ENCODE measurements at regions not wholly inside any gene's neighbourhood (a gene's known extent, or its start where the extent isn't known, plus 50 kb on each side); places are given as distances from the start of the nearest gene placed in this dataset.

DNA sequence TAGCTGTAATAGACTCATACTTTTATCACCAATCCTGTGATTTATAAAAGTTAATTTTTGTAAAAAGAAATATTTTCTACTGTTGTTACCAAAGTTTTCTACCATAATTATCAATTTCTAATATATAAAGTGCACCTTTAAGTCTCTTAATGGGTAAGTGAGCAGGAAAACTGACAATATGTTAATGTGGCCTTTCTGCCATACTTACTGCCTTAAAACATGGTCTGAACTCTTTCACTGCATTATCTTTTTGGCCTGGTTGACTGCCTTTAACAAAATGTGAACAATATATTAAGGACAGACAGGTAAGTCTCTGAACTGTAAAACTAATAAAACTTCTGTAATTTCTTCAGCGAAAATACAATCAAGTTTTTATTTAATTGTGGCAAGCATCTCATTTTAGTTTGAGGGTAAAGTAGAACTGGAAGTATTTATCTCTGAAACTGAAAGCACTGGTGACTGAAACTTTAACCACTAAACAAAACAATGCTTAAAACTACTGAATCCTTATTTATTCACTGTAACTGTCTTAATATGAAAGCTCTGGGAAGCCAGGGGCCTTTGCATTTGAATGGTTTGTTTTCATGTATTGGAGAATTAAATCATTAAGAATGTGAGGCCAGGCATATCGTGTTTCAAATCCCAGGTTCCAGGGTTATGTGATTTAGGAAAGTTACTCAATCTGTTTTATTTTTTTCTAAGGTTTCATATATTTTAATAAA, 948.8 kb upstream of the POT1 start:
- Histone ChIP-seq H3K4me1 (ENCODE audit: insufficient read depth) (no peaks in the 10 kb centered on the region), H3K27ac (no peak overlapping the region), H2AFZ (no peak overlapping the region), H3K27me3 (replicated peaks; ENCODE audit: insufficient read depth) (no peaks in the 10 kb centered on the region), H4K20me1 (ENCODE audit: insufficient read depth) (no peaks in the 10 kb centered on the region), H3K9ac (no peak overlapping the region), H3F3A (ENCODE audit: insufficient read depth) (no peaks in the 10 kb centered on the region), H3K79me2 (ENCODE audit: insufficient read depth) (no peaks in the 10 kb centered on the region), H3K9me3 (ENCODE audit: low read depth) (no peaks in the 10 kb centered on the region), H3K36me3 (ENCODE audit: low read depth) (no peaks in the 10 kb centered on the region), H3K4me2 (ENCODE audit: unreplicated experiment) (no peak overlapping the region), H3K4me3 (no peak overlapping the region), H3K9me2 (ENCODE audit: insufficient read depth) (no peaks in the 10 kb centered on the region)
- WGBS, 2 experiments (ENCODE audit: low coverage in 1 of 2, low lambda C conversion rate in 2 of 2, missing lambda C conversion rate in 2 of 2), result 14 to 17% methylated on average over 2 of the region's 2 CpGs
- no peak for DNase-seq
- TF ChIP-seq EZH2phosphoT487 (IDR thresholded peaks at IDR 0.05; ENCODE audit: insufficient read depth, low read depth), result no peak
- TF ChIP-seq EZH2 (IDR thresholded peaks at IDR 0.05; ENCODE audit: insufficient read depth, poor library complexity, severe bottlenecking), result no peak
- in situ Hi-C loops (cut with MboI), result no loop called here

DNA sequence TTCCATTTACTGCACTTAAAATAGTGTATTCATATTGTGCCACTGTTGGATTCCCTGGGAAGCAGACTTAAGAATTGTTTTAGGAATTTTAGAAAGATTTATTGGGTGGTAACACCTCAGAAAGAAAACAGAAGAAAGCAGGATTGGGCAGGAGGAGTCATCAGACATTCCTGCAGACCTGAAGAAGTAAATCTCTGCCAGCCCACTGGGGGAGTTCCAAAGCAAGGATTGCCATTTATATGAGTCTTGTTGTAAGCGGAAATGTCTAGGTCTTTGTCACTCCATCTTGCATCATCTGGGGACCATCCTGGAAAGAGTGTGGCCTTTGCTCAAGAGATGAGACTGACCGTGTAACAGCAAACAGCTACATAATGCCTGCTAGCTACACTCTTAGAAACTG, 947.6 kb upstream of the POT1 start:
- no peak overlapping the region for H3K27ac ChIP-seq
- no peak overlapping the region for H3K4me2 ChIP-seq (ENCODE audit: unreplicated experiment)
- no peaks in the 10 kb centered on the region for H3K79me2 ChIP-seq (ENCODE audit: insufficient read depth)
- no peaks in the 10 kb centered on the region for H3K4me1 ChIP-seq (ENCODE audit: insufficient read depth)
- no peak overlapping the region for H3K4me3 ChIP-seq
- no peaks in the 10 kb centered on the region for H4K20me1 ChIP-seq (ENCODE audit: insufficient read depth)
- TF ChIP-seq EZH2 (IDR thresholded peaks at IDR 0.05; ENCODE audit: insufficient read depth, poor library complexity, severe bottlenecking) (no peak), EZH2phosphoT487 (IDR thresholded peaks at IDR 0.05; ENCODE audit: insufficient read depth, low read depth) (no peak)
- no peaks in the 10 kb centered on the region for H3F3A ChIP-seq (ENCODE audit: insufficient read depth)
- H2AFZ ChIP-seq, result no peak overlapping the region
- 19 to 24% methylated on average over 2 of the region's 2 CpGs for WGBS, 2 experiments (ENCODE audit: low coverage in 1 of 2, low lambda C conversion rate in 2 of 2, missing lambda C conversion rate in 2 of 2)
- H3K9me3 ChIP-seq (ENCODE audit: low read depth), result no peaks in the 10 kb centered on the region
- no peaks in the 10 kb centered on the region for H3K36me3 ChIP-seq (ENCODE audit: low read depth)
- no peaks in the 10 kb centered on the region for H3K27me3 ChIP-seq (replicated peaks; ENCODE audit: insufficient read depth)
- in situ Hi-C loops (cut with MboI), result no loop called here
- H3K9me2 ChIP-seq (ENCODE audit: insufficient read depth), result no peaks in the 10 kb centered on the region
- no peak for DNase-seq
- H3K9ac ChIP-seq, result no peak overlapping the region

DNA sequence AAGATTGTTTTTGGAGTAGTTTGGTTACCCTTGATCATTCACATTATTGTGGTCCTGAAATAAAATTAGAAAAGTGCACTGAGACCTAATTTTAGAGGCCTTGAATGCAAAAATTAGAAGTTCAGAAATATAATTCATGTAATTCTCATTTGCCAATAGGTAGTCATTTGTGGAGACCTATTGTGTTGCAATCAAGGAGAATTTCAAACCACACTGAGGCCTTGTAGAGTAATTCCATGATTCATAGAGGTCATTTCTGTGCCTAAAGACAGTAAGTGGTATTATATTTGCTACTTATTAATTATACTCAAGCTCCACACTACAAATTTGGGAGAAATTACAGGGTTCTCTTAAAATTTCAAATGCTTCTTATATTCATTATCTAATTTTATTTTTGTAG, 946.8 kb upstream of the POT1 start:
- in situ Hi-C loops (cut with MboI), result no loop called here
- H2AFZ ChIP-seq, result no peak overlapping the region

DNA sequence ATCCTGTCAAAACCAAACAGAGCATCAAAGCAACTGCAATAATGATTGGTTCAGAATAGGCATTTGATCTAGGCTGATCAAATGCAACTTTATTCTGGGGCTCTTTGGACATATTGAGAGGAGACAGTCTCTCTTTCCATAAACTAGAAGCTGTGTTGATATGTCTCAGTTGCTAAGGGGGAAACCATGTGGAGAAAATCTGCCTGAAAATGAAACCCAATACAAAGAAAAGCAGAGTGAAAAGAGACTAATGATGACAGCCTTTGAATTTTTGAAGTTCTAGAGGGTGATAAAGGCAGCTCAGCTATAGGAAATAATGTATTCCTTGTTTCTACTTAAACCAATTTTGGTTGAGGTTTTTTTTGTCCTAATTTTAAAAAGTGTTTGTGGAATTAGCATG, 941.8 kb upstream of the POT1 start:
- no peaks in the 10 kb centered on the region for H3K9me3 ChIP-seq (ENCODE audit: low read depth)
- no peak overlapping the region for H3K27ac ChIP-seq
- DNase-seq, result no peak
- no peak for TF ChIP-seq EZH2phosphoT487 (IDR thresholded peaks at IDR 0.05; ENCODE audit: insufficient read depth, low read depth)
- H3K27me3 ChIP-seq (replicated peaks; ENCODE audit: insufficient read depth), result no peaks in the 10 kb centered on the region
- no peak overlapping the region for H3K4me3 ChIP-seq
- no peaks in the 10 kb centered on the region for H3K79me2 ChIP-seq (ENCODE audit: insufficient read depth)
- H4K20me1 ChIP-seq (ENCODE audit: insufficient read depth), result no peaks in the 10 kb centered on the region
- in situ Hi-C loops (cut with MboI), result no loop called here
- H2AFZ ChIP-seq, result no peak overlapping the region
- no peaks in the 10 kb centered on the region for H3K4me1 ChIP-seq (ENCODE audit: insufficient read depth)
- H3K9ac ChIP-seq, result no peak overlapping the region
- H3K4me2 ChIP-seq (ENCODE audit: unreplicated experiment), result no peak overlapping the region
- no peaks in the 10 kb centered on the region for H3F3A ChIP-seq (ENCODE audit: insufficient read depth)
- no peaks in the 10 kb centered on the region for H3K36me3 ChIP-seq (ENCODE audit: low read depth)
- no peaks in the 10 kb centered on the region for H3K9me2 ChIP-seq (ENCODE audit: insufficient read depth)

More for the DNA sequence above, 946.8 kb upstream of the POT1 start:
- no peak overlapping the region for H3K9ac ChIP-seq
- H3K36me3 ChIP-seq (ENCODE audit: low read depth), result no peaks in the 10 kb centered on the region
- no peak overlapping the region for H3K4me2 ChIP-seq (ENCODE audit: unreplicated experiment)
- H3K9me3 ChIP-seq (ENCODE audit: low read depth), result no peaks in the 10 kb centered on the region
- no peaks in the 10 kb centered on the region for H3K4me1 ChIP-seq (ENCODE audit: insufficient read depth)
- no peaks in the 10 kb centered on the region for H3K9me2 ChIP-seq (ENCODE audit: insufficient read depth)
- no peak for DNase-seq
- no peaks in the 10 kb centered on the region for H3K79me2 ChIP-seq (ENCODE audit: insufficient read depth)
- H4K20me1 ChIP-seq (ENCODE audit: insufficient read depth), result no peaks in the 10 kb centered on the region
- no peak overlapping the region for H3K27ac ChIP-seq
- no peaks in the 10 kb centered on the region for H3K27me3 ChIP-seq (replicated peaks; ENCODE audit: insufficient read depth)
- no peaks in the 10 kb centered on the region for H3F3A ChIP-seq (ENCODE audit: insufficient read depth)
- H3K4me3 ChIP-seq, result no peak overlapping the region
- TF ChIP-seq EZH2 (IDR thresholded peaks at IDR 0.05; ENCODE audit: insufficient read depth, poor library complexity, severe bottlenecking) (no peak), EZH2phosphoT487 (IDR thresholded peaks at IDR 0.05; ENCODE audit: insufficient read depth, low read depth) (no peak)

DNA sequence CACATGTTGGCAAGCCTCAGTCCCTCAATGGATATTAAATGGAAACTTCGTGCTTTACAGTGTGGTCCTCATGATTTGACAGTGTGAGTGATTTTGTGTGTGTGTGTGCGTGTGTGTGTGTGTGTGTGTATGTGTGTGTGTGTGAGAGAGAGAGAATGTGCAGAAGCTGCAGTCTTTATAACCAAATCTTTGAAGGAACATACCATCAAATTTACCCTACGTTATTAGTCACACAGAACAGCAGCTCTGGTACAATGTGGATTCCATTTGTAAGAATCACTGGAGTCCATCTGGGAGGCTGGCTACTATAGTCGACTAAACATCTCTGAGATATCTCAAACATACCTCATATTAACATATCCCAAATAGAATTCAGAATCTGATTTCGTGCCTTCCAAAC, 928.0 kb upstream of the POT1 start:
- in situ Hi-C loops (cut with MboI), result no loop called here
- no peaks in the 10 kb centered on the region for H3K4me1 ChIP-seq (ENCODE audit: insufficient read depth)
- H3K27ac ChIP-seq, result no peak overlapping the region
- H3K9me3 ChIP-seq (ENCODE audit: low read depth), result no peaks in the 10 kb centered on the region
- H3K9ac ChIP-seq, result no peak overlapping the region
- no peaks in the 10 kb centered on the region for H3K9me2 ChIP-seq (ENCODE audit: insufficient read depth)
- TF ChIP-seq EZH2phosphoT487 (IDR thresholded peaks at IDR 0.05; ENCODE audit: insufficient read depth, low read depth) (no peak), EZH2 (IDR thresholded peaks at IDR 0.05; ENCODE audit: insufficient read depth, poor library complexity, severe bottlenecking) (no peak)
- no peaks in the 10 kb centered on the region for H3K36me3 ChIP-seq (ENCODE audit: low read depth)
- no peak overlapping the region for H3K4me3 ChIP-seq
- no peaks in the 10 kb centered on the region for H3F3A ChIP-seq (ENCODE audit: insufficient read depth)
- no peak overlapping the region for H3K4me2 ChIP-seq (ENCODE audit: unreplicated experiment)
- H4K20me1 ChIP-seq (ENCODE audit: insufficient read depth), result no peaks in the 10 kb centered on the region
- H3K79me2 ChIP-seq (ENCODE audit: insufficient read depth), result no peaks in the 10 kb centered on the region
- no peak overlapping the region for H2AFZ ChIP-seq
- 5 to 8% methylated on average over 5 of the region's 5 CpGs for WGBS, 2 experiments (ENCODE audit: low coverage in 1 of 2, low lambda C conversion rate in 2 of 2, missing lambda C conversion rate in 2 of 2)
- no peak for DNase-seq
- H3K27me3 ChIP-seq (replicated peaks; ENCODE audit: insufficient read depth), result no peaks in the 10 kb centered on the region
